Keratinocyte (primary cell): ENCODE measurements at regions not wholly inside any gene's neighbourhood (a gene's known extent, or its start where the extent isn't known, plus 50 kb on each side); places are given as distances from the start of the nearest gene placed in this dataset.

Experiments
- CTCF ChIP-seq, 3 experiments: IDR thresholded peaks in 1 of 3; conservative IDR thresholded peaks in 1 of 3; optimal IDR thresholded peaks in 1 of 3; 2 replicates in 2 of 3; 3 replicates in 1 of 3; pipeline versions ENCODE3 to v1.5.1; 2011; ENCODE audit warnings: low read length in 3 of 3, mild to moderate bottlenecking in 3 of 3, moderate library complexity in 2 of 3, control low read depth in 1 of 3, inconsistent platforms in 1 of 3; ENCODE audit not compliant: insufficient read depth in 2 of 3; ENCODE audit errors: extremely low read depth in 1 of 3
- EZH2 ChIP-seq: IDR thresholded peaks from one replicate; pipeline ENCODE4 v1.6.1; 2012; ENCODE audit warnings: inconsistent platforms, mild to moderate bottlenecking, low read length, moderate library complexity

DNA sequence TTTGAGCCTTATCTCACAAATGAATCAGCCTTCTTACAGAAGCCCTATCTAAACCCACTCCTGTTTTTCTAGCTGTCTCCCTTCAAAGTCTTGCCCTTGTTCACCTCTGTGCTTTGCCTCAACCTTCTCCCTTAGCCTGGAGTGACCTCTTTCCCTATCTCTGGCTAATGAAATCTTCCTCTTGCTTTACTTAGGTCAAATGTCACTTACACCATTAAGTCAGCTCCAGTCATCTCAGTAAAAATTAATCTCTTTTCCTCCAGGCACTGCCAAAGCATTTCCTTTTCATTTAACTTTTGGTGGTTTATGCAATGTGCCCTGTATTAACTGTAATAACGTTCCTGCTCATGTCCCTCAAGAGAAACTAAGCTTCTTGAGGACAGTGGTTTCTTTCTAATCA is 596.5 kb upstream of the MIR17HG start:
- TF ChIP-seq CTCF (optimal IDR thresholded peaks at IDR 0.05 in 1 of 3, IDR thresholded peaks at IDR 0.05 in 1 of 3, conservative IDR thresholded peaks at IDR 0.05 in 1 of 3; ENCODE audit: extremely low read depth in 1 of 3, insufficient read depth in 2 of 3, low read length in 3 of 3) (no peak), EZH2 (no peak)
